HUDEP-2 (cell line): ENCODE measurements at regions not wholly inside any gene's neighbourhood (a gene's known extent, or its start where the extent isn't known, plus 50 kb on each side); places are given as distances from the start of the nearest gene placed in this dataset.

Experiments
- DNase-seq, 76 experiments: peaks; one replicate each; lab custom pipeline; 2025; ENCODE audit not compliant: unreplicated experiment in 76 of 76; lab: John Stamatoyannopoulos, UW

DNA sequence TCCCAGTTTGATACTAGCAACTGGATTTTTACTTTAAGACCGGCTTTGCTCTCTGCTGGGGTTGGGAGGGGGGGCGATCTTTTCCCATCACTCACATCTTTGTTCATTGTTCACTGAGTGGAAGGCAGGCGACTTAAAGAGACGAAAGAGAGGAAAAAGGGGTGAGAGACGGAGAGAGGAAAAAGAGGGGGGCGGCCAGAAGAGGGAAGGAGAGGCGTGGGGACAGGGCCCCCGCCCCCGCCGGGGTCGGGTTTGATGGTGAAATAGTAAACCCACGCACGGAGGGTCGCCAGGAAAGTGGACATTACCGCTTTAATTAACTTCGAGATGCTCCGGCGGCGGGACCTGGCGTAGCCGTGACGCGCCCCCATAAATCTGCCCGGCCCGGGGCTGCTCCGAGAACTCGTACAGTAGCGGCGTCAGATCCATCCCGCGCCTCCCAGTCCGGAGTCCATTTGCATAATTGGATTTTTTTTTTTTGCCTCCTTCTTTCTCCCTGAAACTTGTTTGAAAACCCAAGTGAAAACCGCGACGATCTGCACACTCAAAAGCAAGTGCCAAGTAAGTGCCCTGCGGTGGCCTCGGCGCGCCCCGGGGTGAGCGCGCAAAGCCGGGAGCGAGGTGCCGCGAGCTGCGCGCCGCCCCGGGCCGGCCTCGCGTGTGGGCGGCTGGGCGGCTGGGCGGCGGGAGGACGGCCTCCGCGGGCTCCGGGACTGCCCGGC is 143.9 kb upstream of the ZNF536 start:
- no peak for DNase-seq

DNA sequence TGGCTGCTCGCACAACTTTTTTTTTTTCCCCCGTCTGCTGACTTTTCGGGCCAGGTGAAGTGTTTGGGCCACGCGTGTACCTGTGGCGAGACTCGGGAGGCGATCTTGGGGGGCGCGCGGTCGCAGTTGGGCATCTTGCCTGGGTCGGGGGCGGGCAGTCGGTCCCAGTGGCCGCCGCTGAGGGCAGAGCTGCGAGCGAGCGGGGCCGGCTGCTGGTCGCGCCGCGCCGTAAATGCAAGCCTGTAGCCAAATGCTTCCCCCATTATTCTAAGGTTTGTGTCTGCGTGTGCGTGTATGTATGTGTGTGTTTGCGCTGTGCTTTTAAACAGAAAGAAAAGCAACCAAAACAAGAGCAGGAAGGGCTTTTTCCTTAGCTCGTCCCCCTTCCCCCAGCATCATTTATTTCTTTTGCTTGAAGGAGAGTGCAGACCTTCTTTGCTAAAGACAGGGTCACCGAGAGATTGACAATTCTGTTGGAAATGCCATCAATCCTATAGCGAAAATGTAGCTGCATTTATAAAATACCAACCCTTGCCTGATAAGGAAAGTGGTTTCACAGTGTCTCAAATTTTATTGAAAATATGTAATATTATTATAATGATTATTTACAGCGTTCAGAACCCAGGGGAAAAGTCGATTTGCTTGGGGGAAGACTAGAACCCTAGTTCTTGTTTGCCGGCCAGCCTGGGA is 143.2 kb upstream of the ZNF536 start:
- no peak for DNase-seq

DNA sequence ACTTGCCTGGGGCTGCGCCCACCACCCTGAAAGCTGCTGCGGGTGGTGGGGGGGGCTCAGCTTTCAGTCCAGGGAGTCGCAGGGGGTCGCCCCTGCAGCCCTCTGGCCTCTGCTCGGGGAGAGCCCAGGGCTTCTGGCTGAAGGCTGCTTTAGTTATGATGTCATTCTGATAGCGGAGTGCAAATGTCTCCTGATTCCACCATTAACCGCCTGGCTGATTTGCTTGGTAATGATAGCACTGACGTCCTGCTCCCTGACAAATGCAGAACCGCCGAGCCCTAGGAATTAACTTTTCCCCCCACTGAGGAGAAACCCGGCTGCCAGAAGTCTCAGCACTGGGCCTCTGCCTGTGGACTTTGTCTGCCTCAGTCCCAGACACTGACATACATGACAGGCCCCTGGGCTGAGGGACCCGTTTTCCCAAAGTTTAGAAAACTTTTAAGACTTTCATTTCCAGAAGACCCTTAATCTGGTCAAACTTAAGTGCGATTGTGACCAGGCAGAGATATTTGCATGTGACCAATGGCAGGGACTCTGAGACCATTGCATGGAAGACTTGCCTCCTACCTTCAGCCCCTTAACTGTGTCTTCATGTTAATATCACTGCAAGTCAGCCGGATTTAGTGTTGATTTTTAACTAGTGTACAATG is 142.5 kb upstream of the ZNF536 start:
- no peak for DNase-seq

DNA sequence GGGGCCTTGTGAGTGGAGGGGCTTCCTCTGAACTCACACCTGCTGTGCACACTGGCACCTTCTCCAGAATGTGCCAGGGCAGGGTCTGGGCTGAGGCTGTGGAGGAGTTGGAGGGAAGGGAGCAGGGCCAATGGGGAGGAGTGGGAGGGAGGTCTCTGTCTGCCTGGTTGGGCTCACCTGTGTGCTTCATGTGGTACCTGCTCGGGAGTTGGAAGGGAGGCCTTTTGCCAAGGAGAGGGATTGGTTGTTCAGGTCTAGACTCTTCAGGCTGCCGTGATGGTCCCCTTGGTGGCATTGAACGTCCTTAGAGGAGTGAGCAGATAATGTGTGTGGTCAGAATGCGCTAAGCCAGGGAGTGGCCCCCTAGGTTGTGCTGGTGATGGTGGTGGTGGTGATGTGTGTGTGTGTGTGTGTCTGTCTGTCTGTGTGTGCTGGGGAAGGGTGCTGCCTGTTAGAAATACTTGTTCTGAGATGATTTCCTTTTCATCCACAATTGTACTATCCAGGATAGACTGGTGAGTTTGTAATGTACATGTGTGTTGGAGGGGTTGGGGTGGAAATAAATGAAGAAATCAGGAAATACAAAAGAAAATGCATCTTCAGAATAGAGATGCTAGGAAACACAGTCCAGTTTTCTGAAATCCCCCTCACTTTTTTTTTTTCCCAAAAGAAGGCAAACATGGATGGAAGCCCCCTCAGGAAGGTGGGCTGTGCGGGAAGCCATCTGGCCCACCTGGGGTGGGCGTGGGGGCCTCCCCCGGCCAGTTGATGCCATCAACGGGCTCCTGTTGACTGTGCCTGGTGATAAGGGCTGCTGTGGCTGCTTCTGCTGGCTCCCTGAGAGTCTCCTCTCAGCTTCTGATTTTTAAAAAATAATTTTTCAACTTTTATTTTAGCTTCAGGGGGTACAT is 140.5 kb upstream of the ZNF536 start:
- DNase-seq: no peak

DNA sequence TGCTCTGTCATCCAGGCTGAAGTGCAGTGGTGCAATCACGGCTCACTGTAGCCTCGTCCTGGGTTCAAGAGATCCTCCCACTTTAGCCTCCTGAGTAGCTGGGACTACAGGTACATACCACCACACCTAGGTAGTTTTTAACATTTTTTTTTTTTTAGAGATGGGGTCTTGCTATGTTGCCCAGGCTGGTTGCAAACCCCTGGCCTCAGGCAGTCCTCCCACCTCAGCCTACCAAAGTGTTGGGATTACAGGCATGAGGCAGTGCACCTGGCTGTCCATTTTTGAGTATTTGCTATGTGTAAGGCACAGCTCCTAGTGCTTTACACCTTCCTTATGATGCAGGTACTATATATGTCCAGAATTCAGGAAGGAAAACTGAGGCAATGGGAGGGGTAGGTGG is 138.8 kb upstream of the ZNF536 start:
- DNase-seq: no peak

DNA sequence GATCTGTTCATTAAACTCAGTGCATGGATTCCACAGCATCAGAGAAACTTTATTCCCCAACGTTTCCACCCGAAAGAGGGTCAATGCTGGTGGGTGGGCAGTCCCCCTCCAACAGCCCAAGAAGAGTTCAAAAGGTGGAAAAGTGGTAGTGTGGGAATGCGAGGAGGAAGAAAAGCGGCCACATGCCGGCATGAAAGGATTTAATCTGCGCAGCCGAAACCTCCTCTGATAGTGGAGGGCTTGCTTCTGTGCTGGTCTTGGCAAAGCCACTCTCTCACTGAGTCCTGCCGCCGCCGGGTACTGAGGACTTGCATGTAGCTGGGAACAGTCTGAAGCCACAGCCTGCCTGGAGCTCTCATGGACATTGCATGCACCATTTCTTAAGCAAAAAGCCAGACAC is 136.2 kb upstream of the ZNF536 start:
- no peak for DNase-seq

DNA sequence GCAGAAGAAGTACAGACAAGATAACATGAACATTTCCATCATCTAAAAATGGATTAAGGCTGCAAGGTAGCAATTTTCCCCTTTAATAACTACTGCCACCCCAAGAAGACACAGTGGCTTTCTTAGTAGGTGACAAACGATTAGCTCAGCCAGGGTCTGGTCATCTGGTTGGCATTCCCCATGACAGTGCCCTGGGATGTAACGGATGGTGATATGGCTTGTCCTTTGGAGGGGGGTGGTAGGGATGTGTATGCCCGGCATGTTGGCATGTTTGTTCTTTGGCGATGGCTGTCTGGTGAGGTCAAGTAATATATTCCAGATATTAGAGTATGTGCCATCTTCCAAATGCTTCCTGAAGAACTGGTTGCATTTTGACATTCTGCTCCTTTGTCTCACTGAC is 135.6 kb upstream of the ZNF536 start:
- no peak for DNase-seq

DNA sequence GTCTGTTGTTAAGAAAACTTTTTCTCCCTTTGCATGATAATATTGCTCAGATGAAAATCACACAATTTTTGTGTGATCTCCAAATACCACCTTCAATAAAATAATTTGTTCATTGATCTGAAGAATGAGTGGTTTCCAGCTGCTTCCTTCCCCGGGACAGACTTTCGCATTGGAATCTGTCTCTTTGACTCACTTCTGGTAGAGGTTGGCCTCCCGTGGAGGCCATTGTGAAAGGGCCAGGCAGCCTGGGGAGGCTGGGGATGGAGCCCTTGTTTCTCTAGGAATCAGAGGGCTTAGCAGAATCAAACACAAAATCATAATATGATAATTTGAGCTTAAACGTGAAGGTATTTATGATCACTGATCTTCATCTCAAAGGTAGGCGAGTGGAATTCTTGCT is 135.0 kb upstream of the ZNF536 start:
- DNase-seq: no peak

DNA sequence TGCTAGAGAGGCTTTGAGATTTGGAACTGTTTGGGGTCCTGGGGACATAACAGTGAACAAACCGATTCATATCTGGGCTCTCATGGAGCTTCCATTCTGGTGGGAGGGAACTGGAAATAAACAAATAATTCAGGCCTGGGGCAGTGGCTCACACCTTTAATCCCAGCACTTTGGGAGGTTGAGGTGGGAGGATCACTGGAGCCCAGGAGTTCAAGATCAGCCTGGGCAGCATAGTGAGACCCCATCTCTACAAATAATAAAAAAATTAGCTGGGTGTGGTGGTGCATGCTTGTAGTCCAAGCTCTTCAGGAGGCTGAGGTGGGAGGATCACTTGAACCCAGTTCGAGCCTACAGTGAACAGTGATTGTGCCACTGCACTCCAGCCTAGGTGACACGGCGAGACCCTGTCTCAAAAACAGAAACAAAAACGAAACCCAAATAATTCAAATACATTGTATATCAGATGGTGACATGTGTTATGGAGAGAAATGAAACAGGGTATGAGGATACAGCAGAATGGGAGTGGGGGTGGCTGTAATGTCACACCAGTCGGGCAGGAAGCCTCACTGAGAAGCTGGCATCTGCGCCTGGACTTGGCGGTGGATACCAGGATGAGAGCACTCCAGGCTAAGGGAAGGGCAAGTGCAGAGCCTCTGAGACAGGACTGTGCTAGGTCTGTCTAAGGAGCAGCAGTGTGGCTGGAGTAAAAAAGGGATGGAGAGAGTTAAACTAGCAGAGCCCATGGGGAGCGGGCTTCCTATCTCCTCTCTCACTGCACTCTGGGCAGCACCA is 131.1 kb upstream of the ZNF536 start:
- DNase-seq: no peak

DNA sequence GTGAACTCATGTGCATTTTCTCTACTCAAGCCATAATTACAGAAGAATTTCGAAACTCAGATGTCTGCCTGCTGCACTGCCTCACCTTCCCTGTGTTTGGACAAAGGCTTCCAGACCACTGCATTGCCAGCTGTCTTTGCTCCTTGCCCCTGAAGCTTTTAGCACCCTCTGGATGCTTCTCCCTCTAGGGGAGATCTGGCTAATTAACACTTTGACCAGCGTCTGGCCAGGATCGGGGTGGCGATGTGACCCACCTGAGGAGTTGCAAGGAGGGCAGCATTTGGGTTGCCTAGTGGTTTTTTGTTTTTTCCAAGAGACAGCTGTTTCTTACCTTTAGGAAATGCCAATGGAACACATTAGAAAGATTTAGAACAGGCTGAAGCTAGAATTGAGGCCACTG is 127.7 kb upstream of the ZNF536 start:
- no peak for DNase-seq

DNA sequence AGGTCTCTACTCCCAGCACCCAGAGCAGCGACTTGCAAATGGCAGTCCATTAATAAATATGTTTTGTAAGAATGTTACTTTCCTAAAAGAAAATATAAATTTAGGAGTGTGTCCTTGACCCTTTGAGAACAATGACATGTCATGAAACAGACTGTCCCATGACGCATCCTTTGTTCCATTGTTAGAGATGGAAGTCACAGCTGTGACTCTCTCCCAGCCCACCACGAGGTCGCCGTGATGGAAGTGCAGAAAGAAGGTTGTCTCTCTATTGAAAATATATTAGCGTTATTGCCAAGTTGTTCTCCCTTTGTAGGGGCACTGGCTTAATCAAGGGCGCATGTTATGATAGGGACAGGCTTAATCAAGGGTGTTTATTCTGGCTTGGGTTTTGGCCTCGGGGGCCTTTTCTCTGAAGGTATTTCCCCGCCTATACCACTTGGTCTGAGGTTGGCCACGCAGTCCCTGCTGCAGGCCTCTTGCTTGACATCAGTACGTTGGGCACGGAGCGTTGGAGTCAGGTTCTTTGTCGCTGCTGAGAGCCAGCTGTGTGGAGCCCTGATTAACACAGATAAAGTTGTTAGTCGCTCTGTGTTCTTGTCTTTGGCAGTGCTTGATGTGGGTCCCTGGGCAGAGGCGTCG is 126.7 kb upstream of the ZNF536 start:
- no peak for DNase-seq

DNA sequence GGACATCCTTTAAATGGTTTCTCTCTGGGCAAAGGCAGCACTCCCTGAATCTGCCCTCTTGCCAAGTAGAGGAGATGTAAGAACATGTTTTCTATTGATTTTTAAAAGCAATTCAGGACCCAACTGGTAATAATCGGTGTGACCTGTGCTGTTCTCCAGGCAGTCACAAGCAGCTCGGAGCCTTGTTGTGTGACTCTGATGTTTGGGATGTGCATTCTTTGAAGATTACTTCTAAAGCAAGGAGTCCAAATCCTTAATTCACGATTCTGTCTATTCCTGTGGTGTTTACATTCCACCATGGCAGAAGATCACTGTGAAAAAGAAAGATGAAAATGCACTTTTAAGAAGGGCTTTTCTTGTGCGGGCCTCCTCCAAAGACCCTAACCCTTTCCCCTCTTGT is 122.3 kb upstream of the ZNF536 start:
- no peak for DNase-seq

DNA sequence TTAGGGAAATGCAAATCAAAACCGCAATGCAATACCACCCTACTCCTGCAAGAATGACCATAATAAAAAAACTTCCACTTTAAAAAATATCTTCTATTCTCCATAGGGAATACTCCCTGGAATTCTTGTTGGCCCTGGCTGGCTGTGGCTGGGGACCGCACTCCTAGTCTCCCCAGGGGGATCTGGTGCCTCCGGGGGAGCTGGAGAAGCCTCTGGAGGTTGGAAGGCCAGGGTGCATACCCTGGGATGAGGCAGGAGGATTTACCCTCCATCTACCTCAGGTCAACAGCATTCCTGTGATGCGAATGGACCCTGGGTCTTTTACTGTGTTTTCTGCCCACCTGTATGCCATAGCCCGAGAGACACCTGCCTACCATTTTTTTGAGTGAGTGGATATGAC is 120.0 kb upstream of the ZNF536 start:
- DNase-seq: no peak

DNA sequence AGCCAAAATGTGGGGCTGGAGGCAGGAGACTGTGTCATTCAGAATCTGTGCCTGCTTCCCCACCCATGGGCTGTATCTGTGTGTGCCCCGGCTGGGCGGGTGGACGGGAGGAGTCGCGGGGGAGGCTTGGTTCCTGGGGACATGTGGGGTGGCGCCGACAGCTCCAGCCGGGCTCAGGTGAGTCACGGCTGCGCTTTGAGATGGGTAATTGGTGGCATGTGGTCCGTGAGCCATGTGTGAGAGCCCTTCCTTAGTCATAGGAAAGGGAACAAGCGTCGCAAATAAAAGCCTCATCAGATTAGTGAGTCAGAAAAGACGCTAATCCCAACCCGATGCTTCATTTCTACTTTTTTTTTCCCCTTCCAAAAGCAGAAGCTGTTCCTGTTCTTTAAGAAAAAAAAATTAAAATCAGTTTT is 118.6 kb upstream of the ZNF536 start:
- DNase-seq: no peak

DNA sequence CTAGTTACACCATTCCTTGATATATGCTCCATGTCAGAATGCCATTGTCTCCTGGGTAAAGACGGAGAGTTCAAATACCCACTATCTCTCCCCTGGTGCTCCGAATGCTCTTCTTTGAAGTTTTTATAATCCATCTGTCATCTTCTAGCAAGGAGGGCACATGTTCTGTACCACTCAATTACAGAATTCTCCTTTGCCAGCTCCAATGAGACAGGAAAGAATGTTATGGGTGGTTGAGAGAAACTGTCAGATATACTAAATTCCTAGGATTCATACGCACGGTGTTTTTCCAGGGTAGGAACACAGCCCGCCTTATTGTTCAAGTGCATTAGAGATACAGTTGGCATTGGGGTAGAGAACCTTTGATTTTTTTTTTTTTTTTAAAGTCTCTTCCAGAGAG is 118.0 kb upstream of the ZNF536 start:
- no peak for DNase-seq

DNA sequence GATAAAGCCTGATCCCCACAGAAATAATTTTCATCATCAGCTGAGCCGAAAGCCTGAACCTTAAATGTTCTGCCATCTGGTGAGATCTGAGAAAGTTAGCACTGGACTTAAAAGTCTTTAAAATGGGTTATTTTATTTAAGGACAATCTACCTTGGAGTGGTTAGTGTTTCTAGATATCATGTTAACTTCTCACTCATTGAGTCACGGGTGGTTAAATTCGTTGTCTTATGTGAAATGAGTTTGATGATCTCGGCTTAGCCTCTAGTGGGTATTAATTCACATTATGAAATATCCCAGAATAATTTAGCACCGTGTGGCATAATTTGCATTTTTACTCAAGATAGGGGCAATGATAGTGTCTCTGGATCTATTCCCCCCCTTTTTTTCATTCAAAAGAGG is 117.4 kb upstream of the ZNF536 start:
- no peak for DNase-seq

DNA sequence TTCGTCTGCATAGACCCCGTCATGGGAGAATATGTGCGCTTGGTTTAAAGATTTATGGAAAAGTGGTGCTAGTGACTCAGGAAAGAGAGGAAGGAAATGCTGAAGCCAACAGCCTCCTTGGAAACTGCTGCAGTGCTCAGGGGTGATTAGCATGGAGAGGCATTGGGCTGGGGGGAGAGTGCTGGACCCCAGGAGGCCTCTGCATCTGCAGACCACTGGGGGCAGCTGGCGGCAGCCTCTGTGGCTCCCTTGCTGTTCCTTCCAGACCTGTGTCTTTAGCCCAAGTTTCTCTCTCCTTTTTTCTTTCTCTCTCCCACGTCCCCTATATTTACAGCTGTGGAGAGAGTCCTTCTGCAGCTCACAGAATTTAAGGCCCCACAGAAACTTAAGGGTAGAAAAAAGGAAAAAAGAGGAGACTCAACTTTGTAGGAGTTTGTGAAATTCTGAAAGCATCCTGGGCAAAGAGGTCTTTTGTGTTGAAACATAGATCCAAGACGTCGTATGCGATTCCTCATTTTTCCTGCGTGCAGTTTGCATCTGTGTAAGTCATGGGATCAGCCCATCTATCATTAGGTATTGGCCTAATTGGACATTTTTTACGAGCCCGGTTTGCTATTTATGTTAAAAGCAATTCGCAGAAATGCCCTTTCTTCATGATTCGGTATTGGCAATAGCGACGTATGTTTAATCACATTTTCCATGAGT is 116.2 kb upstream of the ZNF536 start:
- no peak for DNase-seq

DNA sequence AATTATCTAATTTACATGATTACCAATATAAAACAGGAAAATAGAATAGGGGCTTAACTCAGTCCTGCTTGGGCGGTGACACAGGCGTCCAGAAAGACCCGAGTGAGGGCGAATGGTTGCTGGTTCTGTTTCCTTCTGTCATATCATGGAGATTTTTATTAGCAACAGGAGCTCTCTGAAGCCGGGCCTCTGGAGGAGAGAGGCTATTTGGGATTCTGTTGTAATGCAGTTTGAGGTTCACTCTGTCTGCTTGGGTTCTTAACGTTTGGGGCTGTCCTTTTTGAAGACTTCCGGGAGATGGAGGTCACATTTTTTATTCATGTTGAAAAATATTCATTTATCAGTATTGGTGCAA is 115.7 kb upstream of the ZNF536 start:
- DNase-seq: no peak

DNA sequence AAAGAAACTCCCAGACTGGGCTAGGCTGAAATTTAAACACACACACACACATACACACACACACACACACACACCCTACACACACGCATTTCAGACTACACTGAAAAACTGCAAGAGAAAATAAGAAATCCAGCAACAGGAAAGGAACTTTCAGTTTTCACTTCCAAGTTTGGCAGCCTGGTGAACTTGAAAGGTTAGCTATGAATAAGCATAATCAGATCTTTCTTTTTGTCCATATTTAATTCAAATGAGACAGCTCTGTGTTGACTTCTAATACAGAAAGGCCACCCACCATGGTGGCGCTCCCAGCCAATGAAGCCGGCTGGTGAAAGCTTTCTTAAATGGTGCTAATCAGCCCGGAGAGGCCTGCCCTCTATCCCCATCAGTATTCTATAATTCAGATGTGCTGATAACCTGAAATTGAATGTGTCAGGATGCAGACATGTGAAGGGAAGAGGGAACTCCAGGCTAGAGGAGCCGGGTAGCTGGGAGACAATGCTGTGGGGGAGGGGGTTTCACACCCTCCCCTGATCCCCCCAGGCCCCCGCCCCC is 108.3 kb upstream of the ZNF536 start:
- no peak for DNase-seq
